Mesothelial cell of epicardium (in vitro differentiated cells): ENCODE measurements at regions not wholly inside any gene's neighbourhood (a gene's known extent, or its start where the extent isn't known, plus 50 kb on each side); places are given as distances from the start of the nearest gene placed in this dataset.
A peak's percentile ranks its signal among the peaks of the same experiment; 100 is the strongest.

Source experiments
- DNase-seq, 2 experiments: peaks; one replicate each; pipeline ENCODE4 v3.0.0; 2021; ENCODE audit warnings: low spot score in 2 of 2; ENCODE audit not compliant: unreplicated experiment in 2 of 2
- H3K27ac Mint-ChIP-seq: 2 replicates; pipeline ENCODE4 v1.8.0; 2021; ENCODE audit warnings: mixed read lengths
- H3K27me3 Mint-ChIP-seq: 2 replicates; pipeline ENCODE4 v1.8.0; 2021; ENCODE audit warnings: low read depth, mixed read lengths
- H3K36me3 Mint-ChIP-seq: 2 replicates; pipeline ENCODE4 v1.8.0; 2021; ENCODE audit warnings: mixed read lengths
- H3K4me1 Mint-ChIP-seq: 2 replicates; pipeline ENCODE4 v1.8.0; 2021; ENCODE audit warnings: mixed read lengths
- H3K4me3 Mint-ChIP-seq: 2 replicates; pipeline ENCODE4 v1.8.0; 2021; ENCODE audit warnings: mild to moderate bottlenecking, moderate library complexity, mixed read lengths
- H3K9me3 Mint-ChIP-seq: 2 replicates; pipeline ENCODE4 v1.8.0; 2021; ENCODE audit warnings: mixed read lengths
- CTCF ChIP-seq: fragments of 200-600 bp; sonication (generic); IDR thresholded peaks from one replicate; pipeline ENCODE4 v1.5.0; 2021; ENCODE audit warnings: antibody characterized with exemption; ENCODE audit not compliant: unreplicated experiment

- H3K36me3 Mint-ChIP-seq, result no peaks in the 10 kb centered on the region
- no peak for TF ChIP-seq CTCF
- H3K4me1 Mint-ChIP-seq, result peaks cover 43% of the 10 kb centered on the region
- H3K27ac Mint-ChIP-seq, result peak overlapping the region; percentile 73
- no peak for DNase-seq
- no peaks in the 10 kb centered on the region for H3K9me3 Mint-ChIP-seq
- no peak overlapping the region for H3K4me3 Mint-ChIP-seq
- no peaks in the 10 kb centered on the region for H3K27me3 Mint-ChIP-seq
Measured at GRCh38 chr7:36045326-36045725, 107.7 kb upstream of the EEPD1 start.

- no peaks in the 10 kb centered on the region for H3K9me3 Mint-ChIP-seq
- H3K4me1 Mint-ChIP-seq, result peaks cover 38% of the 10 kb centered on the region
- H3K27ac Mint-ChIP-seq, result peak overlapping the region; percentile 49
- TF ChIP-seq CTCF, result no peak
- no peaks in the 10 kb centered on the region for H3K27me3 Mint-ChIP-seq
- H3K4me3 Mint-ChIP-seq, result no peak overlapping the region
- no peaks in the 10 kb centered on the region for H3K36me3 Mint-ChIP-seq
- no peak for DNase-seq
Measured at GRCh38 chr7:36045830-36046341, 107.2 kb upstream of the EEPD1 start.

GRCh38 chr7:36047091-36047658 lies 105.9 kb upstream of the EEPD1 start:
- no peak overlapping the region for H3K4me3 Mint-ChIP-seq
- H3K27me3 Mint-ChIP-seq, result no peaks in the 10 kb centered on the region
- DNase-seq, result no peak

GRCh38 chr7:36048141-36048901 lies 104.7 kb upstream of the EEPD1 start:
- peak overlapping the region; percentile 90 for H3K27ac Mint-ChIP-seq
- TF ChIP-seq CTCF, result no peak
- no peak for DNase-seq
- H3K36me3 Mint-ChIP-seq, result no peaks in the 10 kb centered on the region
- H3K4me3 Mint-ChIP-seq, result no peak overlapping the region
- H3K27me3 Mint-ChIP-seq, result no peaks in the 10 kb centered on the region
- peaks cover 3% of the 10 kb centered on the region for H3K9me3 Mint-ChIP-seq
- peaks cover 34% of the 10 kb centered on the region for H3K4me1 Mint-ChIP-seq

More at GRCh38 chr7:36047091-36047658, 105.9 kb upstream of the EEPD1 start:
- TF ChIP-seq CTCF, result no peak
- peaks cover 3% of the 10 kb centered on the region for H3K9me3 Mint-ChIP-seq
- peaks cover 34% of the 10 kb centered on the region for H3K4me1 Mint-ChIP-seq
- peak overlapping the region; percentile 36 for H3K27ac Mint-ChIP-seq
- H3K36me3 Mint-ChIP-seq, result no peaks in the 10 kb centered on the region

- Mint-ChIP-seq H3K4me3 (no peak overlapping the region), H3K27me3 (no peaks in the 10 kb centered on the region), H3K27ac (peak overlapping the region; percentile 17), H3K36me3 (no peaks in the 10 kb centered on the region), H3K4me1 (peaks cover 34% of the 10 kb centered on the region), H3K9me3 (peaks cover 3% of the 10 kb centered on the region)
- TF ChIP-seq CTCF, result no peak
- no peak for DNase-seq
Measured at GRCh38 chr7:36048902-36049240, 104.2 kb upstream of the EEPD1 start.
